HCT116 (cell line): ENCODE measurements at regions not wholly inside any gene's neighbourhood (a gene's known extent, or its start where the extent isn't known, plus 50 kb on each side); places are given as distances from the start of the nearest gene placed in this dataset.

Experiments
- CBX3 ChIP-seq: IDR thresholded peaks from 2 replicates; pipeline ENCODE4 v1.6.1; 2012; ENCODE audit warnings: low read depth
- EZH2phosphoT487 ChIP-seq: fragments of 200-600 bp; IDR thresholded peaks from 2 replicates; pipeline ENCODE4 v1.6.1; 2018; ENCODE audit warnings: antibody characterized with exemption, borderline replicate concordance
- POLR2A ChIP-seq: IDR thresholded peaks from 2 replicates; pipeline ENCODE4 v1.7.0; 2011; ENCODE audit warnings: borderline replicate concordance; ENCODE audit not compliant: insufficient read depth, insufficient read length; ENCODE audit errors: extremely low read depth
- YY1 ChIP-seq: IDR thresholded peaks from 2 replicates; pipeline ENCODE4 v1.6.1; 2011; ENCODE audit warnings: low read length, low read depth, moderate library complexity, mild to moderate bottlenecking; ENCODE audit not compliant: insufficient replicate concordance; ENCODE audit errors: extremely low read depth
- TF ChIP-seq, protein P1 (sequence below): IDR thresholded peaks from 2 replicates; pipeline ENCODE4 v1.6.1; 2012
- TF ChIP-seq, protein P2 (sequence below), 3 experiments: fragments of 200-600 bp in 1 of 3; sonication (generic) in 1 of 3; IDR thresholded peaks in 2 of 3; conservative IDR thresholded peaks in 1 of 3; 2 replicates each; pipeline ENCODE4 v1.5.1; 2012 to 2017; ENCODE audit warnings: low read depth in 2 of 3, low read length in 2 of 3, antibody characterized with exemption in 1 of 3, borderline replicate concordance in 1 of 3, control low read depth in 1 of 3, mild to moderate bottlenecking in 1 of 3, mixed read lengths in 1 of 3, mixed run types in 1 of 3, moderate library complexity in 1 of 3; ENCODE audit not compliant: insufficient read depth in 1 of 3

GRCh38 chr18:59047321-59048047 is 92.2 kb upstream of the SEC11C start:
- TF ChIP-seq POLR2A (no peak), EZH2phosphoT487 (no peak), YY1 (no peak), CBX3 (no peak)
- TF ChIP-seq, protein P1, sequence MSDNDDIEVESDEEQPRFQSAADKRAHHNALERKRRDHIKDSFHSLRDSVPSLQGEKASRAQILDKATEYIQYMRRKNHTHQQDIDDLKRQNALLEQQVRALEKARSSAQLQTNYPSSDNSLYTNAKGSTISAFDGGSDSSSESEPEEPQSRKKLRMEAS = no peak
- TF ChIP-seq, protein P2, sequence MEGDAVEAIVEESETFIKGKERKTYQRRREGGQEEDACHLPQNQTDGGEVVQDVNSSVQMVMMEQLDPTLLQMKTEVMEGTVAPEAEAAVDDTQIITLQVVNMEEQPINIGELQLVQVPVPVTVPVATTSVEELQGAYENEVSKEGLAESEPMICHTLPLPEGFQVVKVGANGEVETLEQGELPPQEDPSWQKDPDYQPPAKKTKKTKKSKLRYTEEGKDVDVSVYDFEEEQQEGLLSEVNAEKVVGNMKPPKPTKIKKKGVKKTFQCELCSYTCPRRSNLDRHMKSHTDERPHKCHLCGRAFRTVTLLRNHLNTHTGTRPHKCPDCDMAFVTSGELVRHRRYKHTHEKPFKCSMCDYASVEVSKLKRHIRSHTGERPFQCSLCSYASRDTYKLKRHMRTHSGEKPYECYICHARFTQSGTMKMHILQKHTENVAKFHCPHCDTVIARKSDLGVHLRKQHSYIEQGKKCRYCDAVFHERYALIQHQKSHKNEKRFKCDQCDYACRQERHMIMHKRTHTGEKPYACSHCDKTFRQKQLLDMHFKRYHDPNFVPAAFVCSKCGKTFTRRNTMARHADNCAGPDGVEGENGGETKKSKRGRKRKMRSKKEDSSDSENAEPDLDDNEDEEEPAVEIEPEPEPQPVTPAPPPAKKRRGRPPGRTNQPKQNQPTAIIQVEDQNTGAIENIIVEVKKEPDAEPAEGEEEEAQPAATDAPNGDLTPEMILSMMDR (IDR thresholded peaks at IDR 0.05 in 2 of 3, conservative IDR thresholded peaks at IDR 0.05 in 1 of 3; ENCODE audit: borderline replicate concordance in 1 of 3, insufficient read depth in 1 of 3, low read depth in 2 of 3, low read length in 2 of 3) = no peak
